NOMO-1 treated with DMSO at 0.1 percent for 48 hours (cell line): ENCODE measurements at regions not wholly inside any gene's neighbourhood (a gene's known extent, or its start where the extent isn't known, plus 50 kb on each side); places are given as distances from the start of the nearest gene placed in this dataset.

Experiments
- DNase-seq: peaks from one replicate; lab custom pipeline; 2025; ENCODE audit not compliant: unreplicated experiment; lab: John Stamatoyannopoulos, UW

DNA sequence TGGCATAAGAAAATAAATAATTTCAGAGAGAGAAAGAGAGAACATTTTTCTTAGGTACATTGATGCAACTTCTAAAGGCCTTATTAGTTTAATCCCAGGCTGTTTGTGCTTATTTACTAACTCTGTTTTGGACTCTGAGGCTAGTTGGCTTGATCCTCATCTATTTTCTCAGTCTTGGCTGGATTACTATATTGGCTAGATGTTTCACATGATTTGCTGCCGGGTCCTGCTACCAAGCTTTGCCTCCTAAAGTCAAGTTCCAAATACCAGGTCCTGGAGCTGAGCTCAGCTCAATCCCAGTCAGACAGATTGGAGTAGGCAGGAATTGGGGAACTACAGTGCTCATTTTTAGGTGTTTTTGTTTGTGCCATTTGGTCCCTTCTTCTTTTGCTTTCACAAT is 340.8 kb downstream of the BCAT1 start:
- no peak for DNase-seq

- DNase-seq = no peak
Observed at GRCh38 chr12:24605916-24606315, 343.0 kb downstream of the BCAT1 start.

DNA sequence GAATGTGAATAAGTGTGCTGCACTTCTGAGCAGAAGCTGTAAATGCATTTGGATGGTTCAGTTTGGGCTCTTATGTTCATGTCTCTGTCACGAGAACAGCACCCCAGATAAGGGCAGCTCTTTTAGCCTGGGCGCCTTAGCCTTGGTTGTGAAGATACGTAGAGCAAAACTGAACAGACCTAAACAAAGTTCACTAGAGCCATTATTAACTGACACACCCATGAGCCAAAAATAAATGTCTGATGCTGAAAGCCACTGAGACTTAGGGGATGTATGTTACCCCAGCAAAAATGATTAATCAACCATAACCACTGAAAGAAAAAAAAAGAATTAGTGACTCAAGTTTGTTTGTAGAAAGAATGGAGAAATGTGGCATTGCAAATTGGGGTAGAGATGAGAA is 343.4 kb downstream of the BCAT1 start:
- no peak for DNase-seq

DNA sequence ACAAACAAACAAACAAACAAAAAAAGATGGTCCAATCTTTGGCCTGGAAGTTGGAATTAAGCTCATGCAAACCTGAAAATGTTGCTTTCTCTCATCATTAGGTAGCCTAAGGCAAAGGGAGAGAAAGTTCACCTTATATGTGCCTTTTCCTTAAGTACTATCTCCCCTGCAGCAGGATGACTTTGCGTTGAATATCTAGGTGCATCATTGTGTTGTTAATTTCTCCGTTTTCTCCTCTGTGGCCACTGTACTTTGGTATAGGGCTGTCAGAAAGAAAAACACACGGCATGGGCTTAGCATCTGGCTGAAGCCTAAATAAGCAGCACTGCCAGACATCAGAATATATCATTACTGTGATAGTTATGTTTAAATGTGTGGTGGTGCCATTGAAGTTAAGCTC is 345.5 kb downstream of the BCAT1 start:
- no peak for DNase-seq

DNA sequence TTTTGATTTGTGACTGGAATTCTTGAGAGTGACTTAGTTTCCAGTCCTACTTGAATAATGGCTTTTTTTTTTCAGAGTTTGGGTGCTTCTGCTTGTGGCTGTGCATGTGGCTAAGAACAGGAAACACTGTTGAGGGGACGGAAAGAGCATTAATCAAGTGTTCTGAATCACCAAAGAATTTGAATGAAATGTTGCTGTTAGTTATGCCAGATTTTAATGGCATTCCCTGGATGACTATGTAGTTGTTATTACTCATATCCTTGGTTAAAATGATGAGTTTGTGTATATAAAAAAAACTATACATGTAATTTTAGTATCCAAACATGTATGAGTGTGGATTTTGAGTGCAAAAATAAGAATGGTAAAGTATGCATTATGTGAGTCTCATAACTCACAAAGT is 347.9 kb downstream of the BCAT1 start:
- DNase-seq = peak; percentile 86

DNA sequence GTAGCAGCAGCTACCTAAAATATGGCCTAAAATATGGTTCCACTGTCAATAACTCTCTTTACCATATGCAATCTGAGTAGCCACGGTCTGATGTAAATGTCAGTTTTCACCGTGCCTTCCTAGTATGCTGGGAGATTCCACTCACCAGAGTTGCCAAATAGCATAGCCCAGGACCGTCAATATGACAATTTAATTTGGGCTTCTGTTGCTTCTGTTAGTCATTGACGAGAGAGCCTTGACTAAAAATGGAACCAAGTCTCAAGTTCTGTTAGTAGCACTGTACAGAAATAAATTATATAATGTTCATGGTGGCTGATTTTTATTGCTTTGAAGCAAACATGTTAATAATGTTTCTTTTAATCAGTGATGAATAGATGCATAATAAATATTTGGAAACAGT is 348.4 kb downstream of the BCAT1 start:
- DNase-seq = no peak

- peak; percentile 27 for DNase-seq
Observed at GRCh38 chr12:24599736-24600135, 349.2 kb downstream of the BCAT1 start.

GRCh38 chr12:24597580-24597979 is 351.3 kb downstream of the BCAT1 start:
- no peak for DNase-seq

GRCh38 chr12:24596768-24597388 is 352.0 kb downstream of the BCAT1 start:
- peak; percentile 34 for DNase-seq

DNA sequence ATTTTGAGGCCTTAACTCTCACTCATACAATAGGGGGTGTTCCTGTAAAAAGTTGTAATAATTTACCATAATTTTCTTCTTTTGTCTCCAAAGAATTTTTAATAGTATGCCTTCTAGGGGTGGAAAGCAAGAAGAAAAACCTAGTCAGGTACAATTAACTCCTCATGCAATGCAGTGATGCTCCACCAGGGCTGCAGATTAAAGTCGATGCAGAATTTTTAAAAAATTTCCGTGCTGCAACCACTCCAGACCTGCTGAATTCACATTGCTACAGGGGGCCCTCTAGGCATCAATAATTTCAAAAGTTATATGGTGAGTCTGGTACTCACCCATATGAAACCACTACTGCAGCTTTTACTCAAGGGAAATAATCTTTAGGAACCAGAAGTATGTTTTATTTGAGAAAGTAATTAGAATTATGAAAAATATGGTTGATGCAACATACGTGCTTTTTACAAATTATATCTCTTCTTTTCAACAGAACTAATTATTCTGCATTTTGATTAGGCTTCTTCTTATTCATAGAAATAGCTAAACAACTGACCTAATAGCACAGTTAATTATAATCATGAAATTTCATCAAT is 353.2 kb downstream of the BCAT1 start:
- peak; percentile 7 for DNase-seq

GRCh38 chr12:24591715-24592440 is 357.0 kb downstream of the BCAT1 start:
- peak; percentile 83 for DNase-seq

- DNase-seq = no peak
Observed at GRCh38 chr12:24591079-24591626, 357.7 kb downstream of the BCAT1 start.

- DNase-seq = no peak
Observed at GRCh38 chr12:24586293-24586692, 362.6 kb downstream of the BCAT1 start.

DNA sequence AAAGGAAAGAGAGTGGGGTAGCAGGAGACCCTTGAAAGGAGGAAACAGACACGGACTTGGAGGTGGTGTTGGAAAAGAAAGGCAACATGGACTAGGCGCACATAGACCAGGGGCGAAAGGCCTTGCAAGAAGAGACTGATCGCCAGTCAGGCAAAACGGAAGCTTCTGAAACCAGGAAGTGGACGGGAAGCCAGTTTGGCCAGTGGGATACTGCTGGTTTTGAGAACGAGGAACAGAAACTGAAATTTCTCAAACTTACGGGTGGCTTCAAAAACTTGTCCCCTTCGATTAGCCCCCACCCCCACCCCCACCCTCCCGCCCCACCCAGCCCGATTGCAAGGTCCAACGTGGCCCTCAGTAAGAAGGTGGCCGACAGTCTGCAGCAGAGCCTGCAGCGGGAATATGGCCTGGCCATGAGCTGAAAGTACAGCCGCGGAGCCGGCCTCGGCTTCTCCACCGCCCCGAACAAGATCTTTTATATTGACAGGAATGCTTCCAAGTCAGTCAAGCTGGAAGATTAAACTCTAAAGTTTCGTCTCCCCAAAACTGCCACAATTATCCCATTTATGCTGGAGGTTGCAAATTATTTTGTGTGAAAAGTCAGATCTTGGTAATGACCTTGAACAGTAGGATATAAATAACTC is 364.7 kb downstream of the BCAT1 start:
- DNase-seq = peak; percentile 87

DNA sequence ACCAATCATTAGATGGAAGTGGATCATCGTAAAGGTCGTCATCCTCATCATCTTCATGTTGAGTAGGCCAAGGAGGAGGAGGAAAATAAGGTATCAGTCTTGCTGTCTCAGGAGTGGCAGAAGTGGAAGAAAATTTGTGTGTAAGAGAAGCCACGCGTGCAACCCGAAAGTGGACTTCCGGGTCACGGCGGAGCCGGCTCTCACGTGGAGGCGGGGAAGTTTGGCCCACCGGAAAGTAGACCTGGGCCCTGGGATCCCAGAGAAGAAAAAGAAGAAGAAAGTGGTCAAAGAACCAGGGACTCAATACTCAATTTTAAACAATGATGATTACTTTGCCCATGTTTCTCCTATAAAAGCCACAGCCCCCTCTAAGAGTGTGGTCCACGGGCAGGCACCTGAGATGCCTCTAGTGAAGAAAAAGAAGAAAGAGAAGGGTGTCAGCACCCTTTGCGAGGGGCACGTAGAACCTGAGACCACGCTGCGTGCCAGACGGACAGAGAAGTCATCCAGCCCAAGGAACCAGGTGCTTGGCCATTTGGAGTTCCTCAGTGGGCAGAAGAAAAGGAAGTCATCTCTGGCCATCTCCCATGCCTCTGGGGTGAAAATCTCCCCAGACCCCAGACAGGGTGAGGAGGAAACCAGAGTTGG is 365.8 kb downstream of the BCAT1 start:
- peak; percentile 28 for DNase-seq

- DNase-seq = no peak
Observed at GRCh38 chr12:24574538-24574937, 374.4 kb downstream of the BCAT1 start.

- no peak for DNase-seq
Observed at GRCh38 chr12:24573621-24574020, 375.3 kb downstream of the BCAT1 start.

- no peak for DNase-seq
Observed at GRCh38 chr12:24565300-24565699, 383.6 kb downstream of the BCAT1 start.

DNA sequence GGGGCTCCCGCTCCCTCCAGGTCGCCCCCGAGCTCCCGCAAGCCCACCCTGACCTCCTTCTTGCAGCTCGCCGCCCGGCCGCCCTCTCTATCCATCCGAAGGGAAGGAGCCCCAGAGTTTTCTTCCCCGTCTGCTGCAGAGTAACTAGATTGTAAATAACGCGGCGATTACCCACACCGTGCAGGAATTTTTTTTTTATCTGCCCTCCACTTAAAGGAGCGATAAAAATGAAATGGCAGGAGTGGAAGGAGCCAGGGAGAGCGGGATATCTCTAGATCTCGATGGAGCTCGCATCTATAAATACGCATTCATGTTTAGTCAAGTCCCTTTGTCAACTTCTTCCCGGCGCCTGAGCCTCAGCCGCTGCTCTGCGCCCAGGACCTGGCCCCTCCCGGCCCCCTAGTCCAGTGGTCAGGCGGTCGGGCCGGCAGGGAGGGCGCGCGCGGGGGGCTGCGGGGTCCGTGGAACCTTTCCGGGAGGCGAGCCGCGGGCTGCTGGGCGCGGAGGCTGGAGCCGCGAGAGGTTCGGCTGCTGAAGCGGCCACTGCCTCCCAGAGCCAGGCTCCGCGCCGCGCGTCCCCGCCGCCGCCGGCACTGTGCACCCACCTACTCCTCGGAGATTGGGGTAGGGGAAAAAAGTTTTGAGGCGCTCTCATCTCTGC is 386.0 kb downstream of the BCAT1 start:
- peak; percentile 24 for DNase-seq

DNA sequence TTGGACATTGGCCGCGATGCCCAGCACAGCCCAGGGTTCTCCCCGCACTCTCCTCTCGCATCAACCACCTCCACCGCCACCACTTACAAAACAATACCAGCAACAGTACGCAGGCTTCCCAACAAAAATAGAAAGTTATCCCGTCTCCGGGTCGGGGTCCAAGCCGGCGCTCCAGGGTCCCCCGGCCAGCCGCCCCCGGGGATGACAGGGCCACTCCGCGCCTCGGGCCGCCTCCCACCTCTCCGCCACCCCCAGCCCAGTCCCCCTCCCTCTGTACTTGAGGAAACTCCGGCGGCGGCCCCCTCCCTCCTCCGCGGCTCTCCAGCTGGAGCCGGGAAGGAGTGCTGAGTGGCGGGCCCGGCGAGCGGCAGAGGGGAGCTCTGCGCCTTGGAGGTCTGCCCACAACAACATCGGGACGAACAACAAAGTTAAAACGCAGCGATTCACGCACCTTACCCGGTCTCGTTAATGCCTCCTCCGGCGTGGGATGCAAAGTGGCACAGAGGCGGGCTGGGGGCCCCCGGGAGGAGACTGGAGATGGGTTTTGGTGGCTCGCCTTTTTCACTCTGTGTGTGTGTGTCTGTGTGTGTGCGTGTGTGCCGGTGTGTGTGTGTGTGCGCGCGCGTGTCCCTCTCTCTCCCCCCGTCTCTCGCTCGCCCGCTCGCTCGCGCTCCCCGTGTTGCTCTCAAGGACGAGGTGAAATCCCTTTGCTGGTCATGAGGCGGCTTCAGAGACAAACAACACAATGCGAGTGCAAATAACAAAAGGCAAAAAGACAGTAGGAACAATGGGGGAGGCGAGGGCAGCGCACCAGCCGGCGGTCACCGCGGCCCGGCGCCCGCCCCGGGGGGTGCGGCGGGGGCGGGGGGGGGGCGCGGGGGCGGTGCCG is 386.8 kb downstream of the BCAT1 start:
- DNase-seq = peak; percentile 40
